Osteoblast (primary cell): ENCODE measurements at regions not wholly inside any gene's neighbourhood (a gene's known extent, or its start where the extent isn't known, plus 50 kb on each side); places are given as distances from the start of the nearest gene placed in this dataset.

Source experiments
- DNase-seq: peaks from one replicate; pipeline ENCODE4 v3.0.0; 2011; ENCODE audit warnings: low spot score, mixed read lengths; ENCODE audit not compliant: insufficient read length; ENCODE audit errors: missing footprints
- H2AFZ ChIP-seq: 2 replicates; pipeline ENCODE4 v1.6.0; 2011; ENCODE audit warnings: mild to moderate bottlenecking, low read length
- H3K27ac ChIP-seq: 2 replicates; pipeline ENCODE4 v1.5.1; 2011; ENCODE audit warnings: mild to moderate bottlenecking, low read depth, low read length, moderate library complexity
- H3K27me3 ChIP-seq: 2 replicates; pipeline ENCODE4 v1.6.0; 2012; ENCODE audit warnings: mild to moderate bottlenecking, control low read depth, inconsistent platforms, low read length, moderate library complexity; ENCODE audit not compliant: insufficient read depth
- H3K36me3 ChIP-seq: 2 replicates; pipeline ENCODE4 v1.5.1; 2011; ENCODE audit warnings: mild to moderate bottlenecking, low read length, control low read depth, moderate library complexity; ENCODE audit not compliant: insufficient read depth
- H3K4me1 ChIP-seq: 2 replicates; pipeline ENCODE4 v1.5.1; 2011; ENCODE audit warnings: mild to moderate bottlenecking, low read length, control low read depth, moderate library complexity; ENCODE audit not compliant: insufficient read depth
- H3K4me2 ChIP-seq: 2 replicates; pipeline ENCODE4 v1.6.0; 2011; ENCODE audit warnings: mild to moderate bottlenecking, low read length; ENCODE audit not compliant: insufficient read depth
- H3K4me3 ChIP-seq: fragments of 200-600 bp; sonication (generic); 3 replicates; pipeline ENCODE4 v1.5.1; 2012; ENCODE audit warnings: mild to moderate bottlenecking, low read length, inconsistent platforms; ENCODE audit not compliant: insufficient read depth
- H3K79me2 ChIP-seq: 2 replicates; pipeline ENCODE4 v1.6.0; 2012; ENCODE audit warnings: mild to moderate bottlenecking, low read length, control low read depth, inconsistent platforms; ENCODE audit not compliant: insufficient read depth
- H3K9me3 ChIP-seq: 2 replicates; pipeline ENCODE4 v1.5.1; 2011; ENCODE audit warnings: low read depth, low read length, control low read depth
- H4K20me1 ChIP-seq: 2 replicates; pipeline ENCODE4 v1.6.0; 2012; ENCODE audit warnings: mild to moderate bottlenecking, low read length, control low read depth; ENCODE audit not compliant: insufficient read depth
- TF ChIP-seq, protein P1 (sequence below): IDR thresholded peaks from 2 replicates; pipeline ENCODE4 v1.5.1; 2011; ENCODE audit warnings: mild to moderate bottlenecking, low read depth, low read length, moderate library complexity; ENCODE audit errors: extremely low read depth

DNA sequence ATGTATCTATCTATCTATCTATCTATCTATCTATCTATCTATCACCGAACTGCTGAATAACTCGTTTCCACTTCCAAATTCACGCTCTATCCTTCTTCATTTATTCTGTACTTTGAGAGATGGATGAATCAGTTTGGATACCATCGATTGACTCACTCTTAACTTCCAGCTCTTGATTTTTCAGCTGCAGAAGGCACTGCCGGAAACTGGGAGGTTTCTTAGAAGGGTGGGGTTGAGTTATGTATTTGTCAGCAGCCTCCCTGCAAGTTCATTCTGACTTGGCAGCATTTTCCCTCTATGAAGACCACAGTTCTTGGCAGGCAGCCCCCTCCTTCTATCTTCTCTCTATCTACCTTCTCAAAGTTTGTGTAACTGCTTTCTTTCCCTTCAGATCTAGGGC lies 112.0 kb upstream of the MAGEB18 start:
- H3K27ac ChIP-seq, result no peak overlapping the region
- no peaks in the 10 kb centered on the region for H4K20me1 ChIP-seq
- H3K4me1 ChIP-seq, result no peaks in the 10 kb centered on the region
- no peak overlapping the region for H2AFZ ChIP-seq
- no peaks in the 10 kb centered on the region for H3K79me2 ChIP-seq
- no peak for DNase-seq
- H3K4me2 ChIP-seq, result no peak overlapping the region
- no peak overlapping the region for H3K4me3 ChIP-seq
- no peaks in the 10 kb centered on the region for H3K36me3 ChIP-seq
- no peaks in the 10 kb centered on the region for H3K9me3 ChIP-seq
- H3K27me3 ChIP-seq, result no peaks in the 10 kb centered on the region
- TF ChIP-seq, protein P1, sequence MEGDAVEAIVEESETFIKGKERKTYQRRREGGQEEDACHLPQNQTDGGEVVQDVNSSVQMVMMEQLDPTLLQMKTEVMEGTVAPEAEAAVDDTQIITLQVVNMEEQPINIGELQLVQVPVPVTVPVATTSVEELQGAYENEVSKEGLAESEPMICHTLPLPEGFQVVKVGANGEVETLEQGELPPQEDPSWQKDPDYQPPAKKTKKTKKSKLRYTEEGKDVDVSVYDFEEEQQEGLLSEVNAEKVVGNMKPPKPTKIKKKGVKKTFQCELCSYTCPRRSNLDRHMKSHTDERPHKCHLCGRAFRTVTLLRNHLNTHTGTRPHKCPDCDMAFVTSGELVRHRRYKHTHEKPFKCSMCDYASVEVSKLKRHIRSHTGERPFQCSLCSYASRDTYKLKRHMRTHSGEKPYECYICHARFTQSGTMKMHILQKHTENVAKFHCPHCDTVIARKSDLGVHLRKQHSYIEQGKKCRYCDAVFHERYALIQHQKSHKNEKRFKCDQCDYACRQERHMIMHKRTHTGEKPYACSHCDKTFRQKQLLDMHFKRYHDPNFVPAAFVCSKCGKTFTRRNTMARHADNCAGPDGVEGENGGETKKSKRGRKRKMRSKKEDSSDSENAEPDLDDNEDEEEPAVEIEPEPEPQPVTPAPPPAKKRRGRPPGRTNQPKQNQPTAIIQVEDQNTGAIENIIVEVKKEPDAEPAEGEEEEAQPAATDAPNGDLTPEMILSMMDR, result no peak

DNA sequence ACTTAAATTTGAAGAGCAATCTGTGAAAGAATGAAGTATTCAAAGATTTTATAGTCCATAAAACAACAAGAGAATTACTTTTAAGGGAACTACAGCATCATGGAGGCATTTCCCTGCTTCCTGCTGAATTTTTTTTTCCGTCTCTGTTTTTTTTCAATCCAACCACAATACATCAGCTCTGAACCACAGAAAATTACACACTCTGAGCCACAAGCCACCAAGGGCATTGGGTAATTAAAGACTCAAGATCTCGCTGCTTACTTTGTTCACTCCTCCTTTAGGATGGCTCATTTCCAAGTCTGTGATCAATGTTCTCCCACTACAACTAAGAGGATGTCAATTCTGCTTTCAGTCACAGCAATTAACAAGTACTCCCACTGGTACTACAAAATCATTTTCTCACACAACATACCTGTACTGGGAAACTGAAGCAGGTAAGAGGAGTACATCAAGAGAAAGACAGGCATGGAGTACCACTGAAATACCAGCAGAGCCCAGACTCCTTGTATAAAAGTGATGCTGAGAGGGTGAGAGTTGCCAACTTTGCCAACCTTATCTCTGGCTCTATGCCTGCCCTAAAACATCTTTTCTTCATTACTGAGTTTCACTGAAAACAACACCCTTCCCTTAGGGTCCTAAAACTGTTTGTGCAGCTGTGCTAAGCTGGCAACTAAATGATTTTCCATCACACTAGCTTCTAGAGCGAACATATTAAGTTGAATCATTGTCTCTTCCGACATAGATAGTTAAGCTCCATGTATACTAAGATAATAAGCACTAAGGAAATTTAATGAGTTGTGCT lies 105.8 kb upstream of the MAGEB18 start:
- Histone ChIP-seq H2AFZ (no peak overlapping the region), H3K9me3 (no peaks in the 10 kb centered on the region), H3K27ac (no peak overlapping the region), H3K79me2 (no peaks in the 10 kb centered on the region), H3K4me3 (no peak overlapping the region), H3K27me3 (no peaks in the 10 kb centered on the region), H3K4me1 (no peaks in the 10 kb centered on the region), H3K36me3 (no peaks in the 10 kb centered on the region), H4K20me1 (no peaks in the 10 kb centered on the region), H3K4me2 (no peak overlapping the region)
- DNase-seq, result no peak
- TF ChIP-seq, protein P1, result no peak

DNA sequence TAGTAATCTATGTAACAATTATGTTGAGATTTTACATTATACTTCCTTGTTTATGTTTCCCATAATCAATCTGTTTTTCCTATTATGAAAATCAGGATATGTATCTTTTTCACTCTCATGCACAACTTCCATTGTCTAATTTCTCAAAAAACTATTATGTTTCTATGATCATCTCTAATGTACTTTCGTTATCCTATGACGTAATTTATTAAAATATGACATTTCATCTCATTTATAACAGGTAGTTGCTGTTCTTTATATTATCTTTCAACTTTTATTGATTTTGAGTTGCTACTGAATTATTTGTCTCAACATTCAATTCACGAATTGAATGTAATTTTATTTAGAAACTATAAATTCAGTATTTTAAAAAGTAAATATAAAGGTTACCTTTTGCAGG lies 100.8 kb upstream of the MAGEB18 start:
- Histone ChIP-seq H2AFZ (no peak overlapping the region), H3K9me3 (peaks cover 2% of the 10 kb centered on the region), H3K27ac (no peak overlapping the region), H4K20me1 (no peaks in the 10 kb centered on the region), H3K4me3 (no peak overlapping the region), H3K4me2 (no peak overlapping the region), H3K36me3 (no peaks in the 10 kb centered on the region), H3K27me3 (no peaks in the 10 kb centered on the region), H3K79me2 (no peaks in the 10 kb centered on the region), H3K4me1 (no peaks in the 10 kb centered on the region)
- TF ChIP-seq, protein P1, result no peak
- DNase-seq, result no peak

DNA sequence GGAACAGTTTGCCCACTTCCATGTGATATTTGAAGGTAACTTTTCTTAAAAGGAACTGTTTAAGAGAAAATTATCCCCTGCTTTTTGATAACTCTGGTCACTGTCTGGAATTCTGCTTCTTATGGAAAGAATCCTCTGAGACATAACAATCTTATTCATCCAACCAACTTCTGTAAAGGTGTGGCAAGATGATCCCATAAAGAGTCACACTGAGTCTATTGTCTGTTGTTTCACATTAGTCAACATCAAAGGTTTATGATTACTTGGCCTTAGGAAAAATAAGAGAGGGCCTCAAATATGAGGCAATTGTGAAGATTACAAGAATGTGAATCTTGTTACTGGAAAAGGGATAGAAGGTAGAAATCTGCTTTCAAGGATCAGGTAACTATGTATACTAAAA lies 88.0 kb upstream of the MAGEB18 start:
- TF ChIP-seq, protein P1, result no peak
- H2AFZ ChIP-seq, result no peak overlapping the region
- H3K4me1 ChIP-seq, result no peaks in the 10 kb centered on the region
- no peak overlapping the region for H3K27ac ChIP-seq
- no peaks in the 10 kb centered on the region for H4K20me1 ChIP-seq
- no peak overlapping the region for H3K4me3 ChIP-seq
- no peak overlapping the region for H3K4me2 ChIP-seq
- H3K36me3 ChIP-seq, result no peaks in the 10 kb centered on the region
- no peaks in the 10 kb centered on the region for H3K27me3 ChIP-seq
- H3K9me3 ChIP-seq, result no peaks in the 10 kb centered on the region
- H3K79me2 ChIP-seq, result no peaks in the 10 kb centered on the region
- no peak for DNase-seq
